Esophagus muscularis mucosa (tissue), 3 donors: ENCODE measurements at regions not wholly inside any gene's neighbourhood (a gene's known extent, or its start where the extent isn't known, plus 50 kb on each side); places are given as distances from the start of the nearest gene placed in this dataset.

Experiments used
- CTCF ChIP-seq, 3 experiments: fragments of 200-600 bp in 2 of 3; fragments of 450-650 bp in 1 of 3; sonication (generic) in 2 of 3; IDR thresholded peaks; one replicate each; pipeline ENCODE4 v1.5.1; 2017 to 2019; ENCODE audit warnings: antibody characterized with exemption in 3 of 3, mild to moderate bottlenecking in 2 of 3, moderate library complexity in 1 of 3
- POLR2A ChIP-seq: fragments of 450-650 bp; IDR thresholded peaks from one replicate; pipeline ENCODE4 v1.6.1; 2017; ENCODE audit warnings: antibody characterized with exemption, moderate library complexity, mild to moderate bottlenecking, low read depth
- POLR2AphosphoS5 ChIP-seq, 2 donors: sonication (generic); formaldehyde crosslinking; IDR thresholded peaks; one replicate each; pipeline ENCODE4 v1.6.1; 2017; ENCODE audit warnings: antibody characterized with exemption in 2 of 2

- TF ChIP-seq CTCF (IDR thresholded peaks at IDR 0.05): no peak
- no peak for TF ChIP-seq POLR2A
- no peak for TF ChIP-seq POLR2AphosphoS5 (IDR thresholded peaks at IDR 0.05)
Measured at GRCh38 chr6:148085631-148086331, 256.9 kb upstream of the SASH1 start.
